ENCODE measurements at regions not wholly inside any gene's neighbourhood (a gene's known extent, or its start where the extent isn't known, plus 50 kb on each side); places are given as distances from the start of the nearest gene placed in this dataset.

DNA sequence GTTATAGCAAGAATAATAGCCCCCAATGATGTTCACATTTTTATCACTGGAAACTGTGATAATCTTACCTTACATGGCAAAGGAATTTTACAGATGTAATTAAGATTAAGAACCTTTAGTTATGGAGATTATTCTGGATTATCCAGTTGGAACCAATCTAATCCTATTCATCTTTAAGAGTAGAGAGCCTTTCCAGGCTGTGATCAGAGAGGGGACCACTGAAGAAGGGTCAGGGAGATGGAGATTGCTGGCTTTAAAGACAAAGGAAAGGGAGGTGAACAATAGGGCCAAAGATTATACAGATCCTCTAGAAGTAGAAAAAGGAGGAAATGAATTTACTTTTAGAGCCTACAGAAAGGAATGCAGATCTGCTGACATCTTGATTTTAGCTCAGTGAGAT is 253.5 kb upstream of the GRIN3A start:
- TF ChIP-seq, protein P1, sequence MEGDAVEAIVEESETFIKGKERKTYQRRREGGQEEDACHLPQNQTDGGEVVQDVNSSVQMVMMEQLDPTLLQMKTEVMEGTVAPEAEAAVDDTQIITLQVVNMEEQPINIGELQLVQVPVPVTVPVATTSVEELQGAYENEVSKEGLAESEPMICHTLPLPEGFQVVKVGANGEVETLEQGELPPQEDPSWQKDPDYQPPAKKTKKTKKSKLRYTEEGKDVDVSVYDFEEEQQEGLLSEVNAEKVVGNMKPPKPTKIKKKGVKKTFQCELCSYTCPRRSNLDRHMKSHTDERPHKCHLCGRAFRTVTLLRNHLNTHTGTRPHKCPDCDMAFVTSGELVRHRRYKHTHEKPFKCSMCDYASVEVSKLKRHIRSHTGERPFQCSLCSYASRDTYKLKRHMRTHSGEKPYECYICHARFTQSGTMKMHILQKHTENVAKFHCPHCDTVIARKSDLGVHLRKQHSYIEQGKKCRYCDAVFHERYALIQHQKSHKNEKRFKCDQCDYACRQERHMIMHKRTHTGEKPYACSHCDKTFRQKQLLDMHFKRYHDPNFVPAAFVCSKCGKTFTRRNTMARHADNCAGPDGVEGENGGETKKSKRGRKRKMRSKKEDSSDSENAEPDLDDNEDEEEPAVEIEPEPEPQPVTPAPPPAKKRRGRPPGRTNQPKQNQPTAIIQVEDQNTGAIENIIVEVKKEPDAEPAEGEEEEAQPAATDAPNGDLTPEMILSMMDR (IDR thresholded peaks at IDR 0.05; ENCODE audit: insufficient read depth, low read length, poor library complexity, severe bottlenecking): no peak
- TF ChIP-seq EZH2phosphoT487 (conservative IDR thresholded peaks at IDR 0.05; ENCODE audit: low read length): no peak
- no peak overlapping the region for H3K4me3 ChIP-seq (ENCODE audit: insufficient read depth, low read length, poor library complexity, severe bottlenecking)
- no peaks in the 10 kb centered on the region for H3K9me2 ChIP-seq (replicated peaks; ENCODE audit: insufficient read depth, low read length)
- no peak overlapping the region for H3K9ac ChIP-seq (ENCODE audit: low read length)
- no peak overlapping the region for H2AFZ ChIP-seq (ENCODE audit: low read depth, low read length, severe bottlenecking)
- no peaks in the 10 kb centered on the region for H3K27me3 ChIP-seq (ENCODE audit: low read length)
- no peaks in the 10 kb centered on the region for H3K36me3 ChIP-seq (ENCODE audit: low read length)
- no peaks in the 10 kb centered on the region for H3K79me2 ChIP-seq (ENCODE audit: insufficient read depth, low read length)
- no peaks in the 10 kb centered on the region for H3K9me3 ChIP-seq (ENCODE audit: insufficient read depth, low read length)
- H3K27ac ChIP-seq (ENCODE audit: low read depth, low read length): no peak overlapping the region
- H3F3A ChIP-seq (ENCODE audit: insufficient read depth): no peaks in the 10 kb centered on the region
- no peak overlapping the region for H3K4me2 ChIP-seq (ENCODE audit: low read depth, low read length, poor library complexity, severe bottlenecking)
- no peaks in the 10 kb centered on the region; the same call in 1 of the 2 replicates for H4K20me1 ChIP-seq (ENCODE audit: low read depth, low read length)

DNA sequence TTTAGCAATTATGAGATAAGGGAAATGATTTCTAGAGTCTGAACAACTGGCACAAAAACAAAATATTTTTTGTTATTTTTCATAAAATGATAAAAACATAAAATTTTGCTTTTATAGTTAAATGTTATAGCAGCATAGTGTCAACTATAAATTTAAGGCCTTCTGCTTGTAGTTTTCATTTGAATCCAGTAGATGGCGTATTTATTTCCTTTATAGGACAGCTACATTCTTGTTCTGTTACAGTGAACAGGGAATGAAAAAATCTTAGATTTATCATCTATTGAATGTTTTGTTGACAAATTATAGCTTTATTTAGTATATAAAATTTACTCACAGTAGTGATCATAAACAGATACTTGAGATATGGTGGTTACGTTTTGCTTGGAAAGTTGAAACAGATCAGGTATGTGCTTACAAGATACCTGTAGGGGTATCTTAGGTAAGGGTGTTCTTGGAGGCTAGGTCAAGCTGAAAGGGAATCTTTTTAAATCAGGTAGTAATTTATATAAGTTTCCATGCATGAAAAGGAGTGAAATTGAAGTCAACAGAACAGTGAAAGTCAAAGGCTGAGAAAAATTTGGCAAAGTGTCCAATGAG is 239.3 kb upstream of the GRIN3A start:
- H3K9ac ChIP-seq (ENCODE audit: low read length): no peak overlapping the region

DNA sequence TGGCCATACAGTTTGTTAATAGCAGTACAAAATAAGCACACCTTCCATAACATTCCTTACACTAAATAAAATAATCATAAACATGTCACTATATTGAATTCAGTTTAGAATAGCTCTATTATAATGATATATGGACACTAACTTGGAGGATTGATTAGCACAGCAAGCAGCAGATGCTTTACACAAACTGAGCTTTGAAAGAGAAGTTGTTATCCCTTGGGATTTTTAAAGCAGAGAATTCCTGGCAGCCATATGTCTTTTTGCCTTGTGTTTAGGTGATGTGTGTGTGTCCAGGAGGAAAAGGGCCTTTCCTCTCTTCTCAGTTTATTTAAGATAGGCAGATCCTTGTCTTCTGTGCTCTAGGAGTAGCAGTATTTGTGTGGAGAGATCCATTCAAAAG is 232.2 kb upstream of the GRIN3A start:
- TF ChIP-seq, protein P1 (IDR thresholded peaks at IDR 0.05; ENCODE audit: insufficient read depth, low read length, poor library complexity, severe bottlenecking): no peak
- TF ChIP-seq EZH2phosphoT487 (conservative IDR thresholded peaks at IDR 0.05; ENCODE audit: low read length): no peak
- H3K9ac ChIP-seq (ENCODE audit: low read length): no peak overlapping the region
- H3K27ac ChIP-seq (ENCODE audit: low read depth, low read length): no peak overlapping the region
- H3K9me3 ChIP-seq (ENCODE audit: insufficient read depth, low read length): no peaks in the 10 kb centered on the region
- no peaks in the 10 kb centered on the region for H3K79me2 ChIP-seq (ENCODE audit: insufficient read depth, low read length)
- no peaks in the 10 kb centered on the region for H4K20me1 ChIP-seq (ENCODE audit: low read depth, low read length)
- H3K27me3 ChIP-seq (ENCODE audit: low read length): no peaks in the 10 kb centered on the region
- H3K36me3 ChIP-seq (ENCODE audit: low read length): no peaks in the 10 kb centered on the region
- H3K4me2 ChIP-seq (ENCODE audit: low read depth, low read length, poor library complexity, severe bottlenecking): no peak overlapping the region
- no peaks in the 10 kb centered on the region for H3K9me2 ChIP-seq (replicated peaks; ENCODE audit: insufficient read depth, low read length)
- H3K4me3 ChIP-seq (ENCODE audit: insufficient read depth, low read length, poor library complexity, severe bottlenecking): no peak overlapping the region
- H3F3A ChIP-seq (ENCODE audit: insufficient read depth): no peaks in the 10 kb centered on the region
- no peak overlapping the region for H2AFZ ChIP-seq (ENCODE audit: low read depth, low read length, severe bottlenecking)

More for the DNA sequence above, 239.3 kb upstream of the GRIN3A start:
- Histone ChIP-seq H3K9me3 (ENCODE audit: insufficient read depth, low read length) (no peaks in the 10 kb centered on the region), H3K4me2 (ENCODE audit: low read depth, low read length, poor library complexity, severe bottlenecking) (no peak overlapping the region), H4K20me1 (ENCODE audit: low read depth, low read length) (no peaks in the 10 kb centered on the region), H3K4me3 (ENCODE audit: insufficient read depth, low read length, poor library complexity, severe bottlenecking) (no peak overlapping the region), H3F3A (ENCODE audit: insufficient read depth) (no peaks in the 10 kb centered on the region), H3K27me3 (ENCODE audit: low read length) (no peaks in the 10 kb centered on the region), H3K36me3 (ENCODE audit: low read length) (no peaks in the 10 kb centered on the region), H3K27ac (ENCODE audit: low read depth, low read length) (no peak overlapping the region), H3K9me2 (replicated peaks; ENCODE audit: insufficient read depth, low read length) (no peaks in the 10 kb centered on the region), H3K79me2 (ENCODE audit: insufficient read depth, low read length) (no peaks in the 10 kb centered on the region), H2AFZ (ENCODE audit: low read depth, low read length, severe bottlenecking) (no peak overlapping the region)
- TF ChIP-seq, protein P1 (IDR thresholded peaks at IDR 0.05; ENCODE audit: insufficient read depth, low read length, poor library complexity, severe bottlenecking): peak; percentile 53
- no peak for TF ChIP-seq EZH2phosphoT487 (conservative IDR thresholded peaks at IDR 0.05; ENCODE audit: low read length)
